GM23338 (cell line): ENCODE measurements at regions not wholly inside any gene's neighbourhood (a gene's known extent, or its start where the extent isn't known, plus 50 kb on each side); places are given as distances from the start of the nearest gene placed in this dataset.
"Not testable (repeated sequence)": the region's sequence is repeated elsewhere in the genome, so short reads cannot be mapped to it uniquely, and the experiment has no call there.

Experiments
- ATAC-seq: fragments of 200-7000 bp; cut with Tn5 transposase; 3 replicates; pipeline ENCODE4 v1.9.1; 2020
- DNase-seq: peaks from one replicate; pipeline ENCODE4 v3.0.0-alpha.2; 2015; ENCODE audit warnings: low spot score
- H2AFZ ChIP-seq: fragments of 200-600 bp; sonication (generic); 2 replicates; pipeline ENCODE4 v1.8.0; 2016; ENCODE audit warnings: antibody characterized with exemption, mild to moderate bottlenecking, moderate library complexity
- H3F3A ChIP-seq: fragments of 200-600 bp; sonication (generic); replicated peaks from 2 replicates; pipeline ENCODE4 v1.8.0; 2017; ENCODE audit warnings: antibody characterized with exemption, mixed run types, low read depth
- H3K27ac ChIP-seq: fragments of 200-600 bp; sonication (generic); 2 replicates; pipeline ENCODE4 v1.6.1; 2016; ENCODE audit warnings: low read depth
- H3K27me3 ChIP-seq: fragments of 200-600 bp; sonication (generic); 2 replicates; pipeline ENCODE4 v1.8.0; 2016; ENCODE audit warnings: mild to moderate bottlenecking, mixed run types, moderate library complexity; ENCODE audit not compliant: insufficient read depth
- H3K36me3 ChIP-seq: fragments of 200-600 bp; sonication (generic); 2 replicates; pipeline ENCODE4 v1.8.0; 2016; ENCODE audit warnings: mild to moderate bottlenecking; ENCODE audit not compliant: insufficient read depth
- H3K4me1 ChIP-seq: fragments of 200-600 bp; sonication (generic); 2 replicates; pipeline ENCODE4 v1.8.0; 2016; ENCODE audit warnings: mild to moderate bottlenecking, moderate library complexity; ENCODE audit not compliant: insufficient read depth
- H3K4me2 ChIP-seq: fragments of 200-600 bp; sonication (generic); 2 replicates; pipeline ENCODE4 v1.7.1; 2017; ENCODE audit warnings: mixed run types
- H3K4me3 ChIP-seq: fragments of 200-600 bp; sonication (generic); 2 replicates; pipeline ENCODE4 v1.6.1; 2016; ENCODE audit warnings: mixed run types
- H3K79me2 ChIP-seq: fragments of 200-600 bp; sonication (generic); replicated peaks from 2 replicates; pipeline ENCODE4 v1.8.0; 2017; ENCODE audit warnings: mild to moderate bottlenecking; ENCODE audit not compliant: insufficient read depth
- H3K9me2 ChIP-seq: fragments of 200-600 bp; sonication (generic); 2 replicates; pipeline ENCODE4 v1.8.0; 2017; ENCODE audit not compliant: insufficient read depth
- H4K20me1 ChIP-seq: fragments of 200-600 bp; sonication (generic); replicated peaks from 2 replicates; pipeline ENCODE4 v1.8.0; 2017; ENCODE audit warnings: mild to moderate bottlenecking; ENCODE audit not compliant: insufficient read depth
- H3K27ac Mint-ChIP-seq: 2 replicates; pipeline ENCODE4 v1.8.0; 2020; ENCODE audit warnings: inconsistent platforms, mild to moderate bottlenecking, moderate library complexity, mixed read lengths
- H3K27me3 Mint-ChIP-seq: 3 replicates; pipeline ENCODE4 v1.8.0; 2022; ENCODE audit warnings: low read depth, mild to moderate bottlenecking, moderate library complexity, mixed read lengths, inconsistent platforms; ENCODE audit not compliant: insufficient read depth, poor library complexity
- H3K36me3 Mint-ChIP-seq: 3 replicates; pipeline ENCODE4 v1.8.0; 2021; ENCODE audit warnings: low read depth, mild to moderate bottlenecking, inconsistent platforms, moderate library complexity, mixed read lengths
- H3K4me1 Mint-ChIP-seq: 3 replicates; pipeline ENCODE4 v1.8.0; 2020; ENCODE audit warnings: mild to moderate bottlenecking, inconsistent platforms, mixed read lengths
- H3K4me3 Mint-ChIP-seq: 3 replicates; pipeline ENCODE4 v1.8.0; 2021; ENCODE audit warnings: moderate library complexity, mild to moderate bottlenecking, inconsistent platforms, mixed read lengths
- H3K9me3 Mint-ChIP-seq: 3 replicates; pipeline ENCODE4 v1.8.0; 2020; ENCODE audit warnings: moderate library complexity, mild to moderate bottlenecking, inconsistent platforms, mixed read lengths
- CREB1 ChIP-seq: fragments of 250-450 bp; sonication (Bioruptor Pico); IDR thresholded peaks from 2 replicates; pipeline ENCODE4 v1.5.0; 2020; ENCODE audit warnings: low read depth, mild to moderate bottlenecking, moderate library complexity
- CTCF ChIP-seq, 2 experiments: fragments of 200-600 bp in 1 of 2; sonication (generic) in 1 of 2; conservative IDR thresholded peaks; 2 replicates each; pipeline versions ENCODE4 v1.5.1 to v1.6.1; 2016 to 2017; ENCODE audit warnings: antibody characterized with exemption in 2 of 2, low read depth in 2 of 2, mild to moderate bottlenecking in 2 of 2, moderate library complexity in 1 of 2
- ETS1 ChIP-seq: IDR thresholded peaks from 2 replicates; pipeline ENCODE4 v1.6.1; 2016; ENCODE audit warnings: antibody characterized with exemption
- JUNB ChIP-seq: IDR thresholded peaks from one replicate; pipeline ENCODE4 v1.6.1; 2016; ENCODE audit warnings: antibody characterized with exemption; ENCODE audit not compliant: unreplicated experiment
- POLR2AphosphoS5 ChIP-seq: IDR thresholded peaks from 2 replicates; pipeline ENCODE4 v1.6.1; 2016; ENCODE audit warnings: antibody characterized with exemption, low read depth
- STAT1 ChIP-seq: IDR thresholded peaks from one replicate; pipeline ENCODE4 v1.6.1; 2016; ENCODE audit warnings: antibody characterized with exemption; ENCODE audit not compliant: unreplicated experiment
- ZNF331 ChIP-seq: fragments of 250-450 bp; sonication (Bioruptor Pico); IDR thresholded peaks from 2 replicates; pipeline ENCODE4 v1.5.0; 2020; ENCODE audit warnings: low read depth, mild to moderate bottlenecking, moderate library complexity

- Histone ChIP-seq H3K4me2 (no peak overlapping the region), H3K9me2 (no peaks in the 10 kb centered on the region), H3K4me3 (no peak overlapping the region), H2AFZ (peak overlapping the region; percentile 70), H3K27ac (no peak overlapping the region), H3F3A (no peaks in the 10 kb centered on the region), H4K20me1 (no peaks in the 10 kb centered on the region), H3K36me3 (no peaks in the 10 kb centered on the region), H3K27me3 (no peaks in the 10 kb centered on the region), H3K4me1 (peaks cover 14% of the 10 kb centered on the region; the same call in 1 of the 2 replicates), H3K79me2 (no peaks in the 10 kb centered on the region)
- H3K27me3 Mint-ChIP-seq = peaks cover 10% of the 10 kb centered on the region
- no peak for ATAC-seq
- TF ChIP-seq JUNB (no peak), STAT1 (no peak), CTCF (conservative IDR thresholded peaks at IDR 0.05; ENCODE audit: low read depth in 2 of 2) (no peak), POLR2AphosphoS5 (no peak), ZNF331 (CRISPR knock-in tag) (no peak), CREB1 (CRISPR knock-in tag) (no peak), ETS1 (no peak)
- H3K27ac Mint-ChIP-seq = no peak overlapping the region
- peaks cover 4% of the 10 kb centered on the region; the same call in 1 of the 3 replicates for H3K36me3 Mint-ChIP-seq
- peaks cover 10% of the 10 kb centered on the region for H3K4me1 Mint-ChIP-seq
- DNase-seq = no peak
- H3K9me3 Mint-ChIP-seq = no peaks in the 10 kb centered on the region
- H3K4me3 Mint-ChIP-seq = no peak overlapping the region
Observed at GRCh38 chr7:24444666-24445440, 128.4 kb upstream of the PALS2 start.

- Histone ChIP-seq H3K27ac (no peak overlapping the region), H3K9me2 (no peaks in the 10 kb centered on the region), H3K36me3 (no peaks in the 10 kb centered on the region), H3F3A (no peaks in the 10 kb centered on the region), H3K4me1 (0 out of 2 replicates have a peak, but pooled peaks cover 5% of the 10 kb centered on the region), H3K79me2 (no peaks in the 10 kb centered on the region), H3K27me3 (0 out of 2 replicates have a peak, but pooled peaks cover under 1% of the 10 kb centered on the region), H4K20me1 (no peaks in the 10 kb centered on the region), H3K4me3 (no peak overlapping the region), H3K4me2 (no peak overlapping the region), H2AFZ (no peak overlapping the region)
- Mint-ChIP-seq H3K4me3 (no peak overlapping the region), H3K36me3 (peaks cover 4% of the 10 kb centered on the region; the same call in 1 of the 3 replicates), H3K27me3 (peaks cover 6% of the 10 kb centered on the region), H3K9me3 (no peaks in the 10 kb centered on the region), H3K27ac (no peak overlapping the region), H3K4me1 (peaks cover 7% of the 10 kb centered on the region)
- no peak for ATAC-seq
- TF ChIP-seq CREB1 (CRISPR knock-in tag) = no peak
- DNase-seq = no peak
Observed at GRCh38 chr7:24448038-24448437, 125.2 kb upstream of the PALS2 start.

GRCh38 chr7:24449416-24449815 lies 123.8 kb upstream of the PALS2 start:
- not testable (repeated sequence) for H3K36me3 ChIP-seq, DNase-seq, H3F3A ChIP-seq, H3K4me1 ChIP-seq, H3K4me1 Mint-ChIP-seq, H3K4me3 Mint-ChIP-seq, H3K27me3 ChIP-seq, H3K9me3 Mint-ChIP-seq, H3K27ac Mint-ChIP-seq, H3K4me2 ChIP-seq, H4K20me1 ChIP-seq, H3K27ac ChIP-seq, H3K36me3 Mint-ChIP-seq, H3K27me3 Mint-ChIP-seq, H3K79me2 ChIP-seq, H3K4me3 ChIP-seq, H3K9me2 ChIP-seq
- H2AFZ ChIP-seq = peak overlapping the region; percentile 76
- TF ChIP-seq CTCF (conservative IDR thresholded peaks at IDR 0.05; ENCODE audit: low read depth in 2 of 2) = peak; percentile 28 to 62
- peak; percentile 59 for ATAC-seq
